GM12878 (cell line): ENCODE measurements at regions not wholly inside any gene's neighbourhood (a gene's known extent, or its start where the extent isn't known, plus 50 kb on each side); places are given as distances from the start of the nearest gene placed in this dataset.

Experiments used
- ATAC-seq: fragments of 200-7000 bp; cut with Tn5 transposase; 3 replicates; pipeline ENCODE4 v1.9.1; 2020; ENCODE audit warnings: mild to moderate bottlenecking, moderate library complexity
- BruUV-seq: library from RNA; stranded (reverse); fragments of 400-500 nt; replicated peaks from 2 replicates; lab custom pipeline; 2021; lab: Mats Ljungman, UMichigan
- CTCF ChIA-PET: fragments of 300-600 bp; sonication (Branson Sonifier 250); formaldehyde crosslinking; extraction: SDS; loops from one replicate; lab custom pipeline; 2021; ENCODE audit warnings: inconsistent platforms; lab: Yijun Ruan, JAX
- POLR2A ChIA-PET: fragments of 350-600 bp; formaldehyde crosslinking; extraction: SDS; loops from one replicate; lab custom pipeline; 2021; ENCODE audit warnings: inconsistent platforms; lab: Charles Lee
- RAD21 ChIA-PET: fragments of 300-600 bp; sonication (Branson Sonifier 250); formaldehyde crosslinking; loops from one replicate; lab custom pipeline; 2023; ENCODE audit warnings: antibody characterized with exemption; ENCODE audit not compliant: unreplicated experiment; lab: Charles Lee
- SMC1A ChIA-PET: fragments of 300-600 bp; sonication (Branson Sonifier 250); formaldehyde crosslinking; loops from one replicate; lab custom pipeline; 2023; ENCODE audit not compliant: unreplicated experiment, uncharacterized antibody; lab: Charles Lee
- DNase-seq: peaks from one replicate; pipeline ENCODE4 v3.0.0-alpha.2; 2011; ENCODE audit warnings: low read depth, low spot score
- FAIRE-seq: peaks from 3 replicates; lab custom pipeline; 2011; peaks lifted over from hg19 to GRCh38; lab: Jason Lieb, UNC
- H2AFZ ChIP-seq: 2 replicates; pipeline ENCODE4 v1.6.0; 2011; ENCODE audit warnings: low read depth, low read length, control low read depth; ENCODE audit not compliant: control insufficient read depth
- H3K27ac ChIP-seq: 2 replicates; pipeline ENCODE4 v1.5.1; 2011; ENCODE audit warnings: control low read depth; ENCODE audit not compliant: control insufficient read depth, insufficient read depth
- H3K27me3 ChIP-seq, 2 experiments: replicated peaks in 1 of 2; 2 replicates each; pipeline versions ENCODE4 v1.6.0 to v1.6.1; 2011; ENCODE audit warnings: low read length in 1 of 2; ENCODE audit not compliant: control insufficient read depth in 2 of 2, insufficient read depth in 2 of 2
- H3K36me3 ChIP-seq, 2 experiments: 2 replicates each; pipeline ENCODE4 v1.5.1; 2011; ENCODE audit warnings: low read length in 1 of 2; ENCODE audit not compliant: control insufficient read depth in 2 of 2, insufficient read depth in 2 of 2
- H3K4me1 ChIP-seq: 2 replicates; pipeline ENCODE4 v1.6.1; 2011; ENCODE audit warnings: mild to moderate bottlenecking, low read length, moderate library complexity, mixed read lengths; ENCODE audit not compliant: control insufficient read depth, insufficient read depth
- H3K4me2 ChIP-seq: 2 replicates; pipeline ENCODE4 v1.6.0; 2011; ENCODE audit warnings: control low read depth; ENCODE audit not compliant: control insufficient read depth, insufficient read depth
- H3K4me3 ChIP-seq: fragments of 200-600 bp; sonication (generic); 2 replicates; pipeline ENCODE4 v1.5.1; 2016
- H3K79me2 ChIP-seq: 2 replicates; pipeline ENCODE4 v1.6.0; 2011; ENCODE audit warnings: low read length; ENCODE audit not compliant: control insufficient read depth, insufficient read depth
- H3K9ac ChIP-seq: 2 replicates; pipeline ENCODE4 v1.8.0; 2011; ENCODE audit warnings: low read length, control low read depth, mixed read lengths; ENCODE audit not compliant: control insufficient read depth, insufficient read depth
- H3K9me3 ChIP-seq: replicated peaks from 3 replicates; pipeline ENCODE4 v1.5.1; 2011; ENCODE audit warnings: mild to moderate bottlenecking, low read length; ENCODE audit not compliant: control insufficient read depth, insufficient read depth
- H4K20me1 ChIP-seq: 2 replicates; pipeline ENCODE4 v1.6.0; 2011; ENCODE audit not compliant: control insufficient read depth, insufficient read depth
- MAX ChIP-seq: IDR thresholded peaks from 2 replicates; pipeline ENCODE4 v1.6.1; 2012; ENCODE audit warnings: low read depth, low read length, improper control_type of control experiment
- PAX5 ChIP-seq: IDR thresholded peaks from 2 replicates; pipeline ENCODE4 v1.6.1; 2011; ENCODE audit warnings: low read depth, low read length, borderline replicate concordance
- ZNF207 ChIP-seq: fragments of 450-650 bp; IDR thresholded peaks from 2 replicates; pipeline ENCODE4 v1.6.1; 2014; ENCODE audit warnings: antibody characterized with exemption, mild to moderate bottlenecking, borderline replicate concordance
- WGBS: methylation state at CpG from one replicate; pipeline ENCODE4 v1.1.6; 2016; ENCODE audit warnings: low lambda C conversion rate; ENCODE audit not compliant: insufficient replicate concordance, insufficient coverage; ENCODE audit errors: missing lambda C conversion rate; 5-methylcytosine and 5-hydroxymethylcytosine counted together
- in situ Hi-C: fragments of 300-500 bp; cut with MboI; formaldehyde crosslinking; loops from 9 replicates; pipeline ENCODE4 v1.14.3; 2018; ENCODE audit warnings: mixed read lengths
- intact Hi-C: fragments of 100-400 bp; cut with micrococcal nuclease; formaldehyde crosslinking; loops from one replicate; pipeline ENCODE4 v1.14.2; 2022; ENCODE audit not compliant: unreplicated experiment

DNA sequence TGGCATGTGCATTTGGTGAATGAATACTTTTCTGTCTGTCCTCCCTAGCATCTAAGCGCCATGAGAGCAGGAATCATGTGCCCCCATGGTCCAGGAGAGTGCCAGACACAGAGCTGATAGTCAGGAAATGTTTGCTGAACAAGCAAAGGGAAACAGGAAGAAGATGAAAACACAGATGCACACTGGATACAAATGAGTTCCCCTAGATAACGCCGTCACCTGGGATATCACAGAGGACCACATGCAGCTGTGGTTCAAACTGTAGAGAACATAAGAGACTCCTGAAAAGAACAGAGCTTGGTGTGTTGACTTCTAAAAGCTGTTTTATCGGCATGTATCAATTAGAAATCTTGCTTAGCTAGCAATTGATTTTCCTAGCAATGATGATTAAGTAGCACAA, 293.7 kb downstream of the BTBD3 start:
- H3K27me3 ChIP-seq = no peaks in the 10 kb centered on the region
- ChIA-PET CTCF (interaction anchor here (1.1 to 2.1 kb wide), 2 partner anchors 199 to 299 kb away, joined by 5 to 8 read pairs; no protein-coding TSS in a partner anchor), POLR2A (no interaction called here), RAD21 (interaction anchor here (0.9 to 1.0 kb wide), 2 partner anchors 119 to 198 kb away, joined by 3 read pairs; no protein-coding TSS in a partner anchor), SMC1A (no interaction called here)
- no peak overlapping the region for H3K4me2 ChIP-seq
- in situ Hi-C loops (no loop called here), intact Hi-C loops (no loop called here)
- no peaks in the 10 kb centered on the region for H4K20me1 ChIP-seq
- H3K4me3 ChIP-seq = no peak overlapping the region
- ATAC-seq = no peak
- no peak overlapping the region for H2AFZ ChIP-seq
- TF ChIP-seq ZNF207 = no peak
- no peaks in the 10 kb centered on the region for H3K4me1 ChIP-seq
- no peak for DNase-seq
- H3K27ac ChIP-seq = no peak overlapping the region
- no peak for FAIRE-seq
- no peaks in the 10 kb centered on the region for H3K79me2 ChIP-seq
- no peak overlapping the region for H3K9ac ChIP-seq
- H3K36me3 ChIP-seq = no peaks in the 10 kb centered on the region
- H3K9me3 ChIP-seq = no peaks in the 10 kb centered on the region
- no TSS peak for BruUV-seq
- WGBS = 38% methylated on average over 4 of the region's 4 CpGs

GRCh38 chr20:12217382-12217781, 299.7 kb downstream of the BTBD3 start:
- Histone ChIP-seq H3K27ac (no peak overlapping the region), H2AFZ (no peak overlapping the region), H3K4me2 (no peak overlapping the region), H4K20me1 (no peaks in the 10 kb centered on the region), H3K79me2 (no peaks in the 10 kb centered on the region), H3K4me3 (no peak overlapping the region), H3K4me1 (no peaks in the 10 kb centered on the region), H3K36me3 (no peaks in the 10 kb centered on the region), H3K9me3 (no peaks in the 10 kb centered on the region), H3K27me3 (no peaks in the 10 kb centered on the region), H3K9ac (no peak overlapping the region)
- TF ChIP-seq MAX (no peak), PAX5 (no peak)
- CTCF ChIA-PET = interaction anchor here (1.1 kb wide), 1 partner anchor 10 kb away, joined by 3 read pairs; no protein-coding TSS in a partner anchor
- in situ Hi-C loops = no loop called here
- ATAC-seq (no peak), FAIRE-seq (no peak), DNase-seq (no peak)
- RAD21 ChIA-PET = no interaction called here
- POLR2A ChIA-PET = no interaction called here
- intact Hi-C loops = no loop called here
- SMC1A ChIA-PET = no interaction called here
- no TSS peak for BruUV-seq
